Activated T-helper 1 cell treated with anti-CD3 and anti-CD28 coated beads, Interleukin-2, amount 50 U/mL, for 16 hours (primary cell): ENCODE measurements at regions not wholly inside any gene's neighbourhood (a gene's known extent, or its start where the extent isn't known, plus 50 kb on each side); places are given as distances from the start of the nearest gene placed in this dataset.
"Not testable (repeated sequence)": the region's sequence is repeated elsewhere in the genome, so short reads cannot be mapped to it uniquely, and the experiment has no call there.

Experiments used
- DNase-seq, 2 donors: peaks; one replicate each; pipeline ENCODE4 v3.0.0-alpha.2; 2020; ENCODE audit warnings: low read depth in 1 of 2, low spot score in 1 of 2

- no peak for DNase-seq
These were observed 437.9 kb upstream of the MAOA start for GRCh38 chrX:43218198-43218597.

- DNase-seq = no peak
These were observed 431.6 kb upstream of the MAOA start for GRCh38 chrX:43224496-43224895.

GRCh38 chrX:43225626-43226328 is 430.3 kb upstream of the MAOA start:
- DNase-seq = no peak

- DNase-seq = no peak
These were observed 417.6 kb upstream of the MAOA start for GRCh38 chrX:43238461-43238945.

- DNase-seq = no peak
These were observed 416.7 kb upstream of the MAOA start for GRCh38 chrX:43239356-43239755.

- DNase-seq = no peak
These were observed 400.5 kb upstream of the MAOA start for GRCh38 chrX:43255596-43255995.

GRCh38 chrX:43266487-43266886 is 389.6 kb upstream of the MAOA start:
- DNase-seq = no peak

- DNase-seq = no peak
These were observed 388.4 kb upstream of the MAOA start for GRCh38 chrX:43267652-43268051.

GRCh38 chrX:43269201-43269600 is 386.9 kb upstream of the MAOA start:
- no peak for DNase-seq

GRCh38 chrX:43277879-43278278 is 378.2 kb upstream of the MAOA start:
- DNase-seq = no peak

GRCh38 chrX:43278440-43278839 is 377.7 kb upstream of the MAOA start:
- no peak for DNase-seq

- DNase-seq = no peak
These were observed 376.7 kb upstream of the MAOA start for GRCh38 chrX:43279341-43279808.

- no peak for DNase-seq
These were observed 372.9 kb upstream of the MAOA start for GRCh38 chrX:43283187-43283586.

GRCh38 chrX:43311625-43312024 is 344.5 kb upstream of the MAOA start:
- not testable (repeated sequence) for DNase-seq

GRCh38 chrX:43313035-43313434 is 343.1 kb upstream of the MAOA start:
- no peak for DNase-seq

GRCh38 chrX:43314525-43314924 is 341.6 kb upstream of the MAOA start:
- DNase-seq = no peak

GRCh38 chrX:43315622-43316021 is 340.5 kb upstream of the MAOA start:
- DNase-seq = no peak

- no peak for DNase-seq
These were observed 340.0 kb upstream of the MAOA start for GRCh38 chrX:43316146-43316545.

GRCh38 chrX:43317378-43317777 is 338.7 kb upstream of the MAOA start:
- no peak for DNase-seq

- no peak for DNase-seq
These were observed 327.6 kb upstream of the MAOA start for GRCh38 chrX:43328358-43328946.

GRCh38 chrX:43333543-43333942 is 322.6 kb upstream of the MAOA start:
- no peak for DNase-seq

- DNase-seq = no peak
These were observed 310.9 kb upstream of the MAOA start for GRCh38 chrX:43345166-43345565.

- peak in 1 of 2 donors; percentile 4 for DNase-seq
These were observed 306.7 kb upstream of the MAOA start for GRCh38 chrX:43349363-43349762.
